Middle frontal gyrus (tissue), 1 donor: ENCODE measurements at regions not wholly inside any gene's neighbourhood (a gene's known extent, or its start where the extent isn't known, plus 50 kb on each side); places are given as distances from the start of the nearest gene placed in this dataset.
A peak's percentile ranks its signal among the peaks of the same experiment; 100 is the strongest.
"Not testable (repeated sequence)": the region's sequence is repeated elsewhere in the genome, so short reads cannot be mapped to it uniquely, and the experiment has no call there.

Experiments used
- DNase-seq: peaks from one replicate; pipeline ENCODE4 v3.0.0-alpha.2; 2015; ENCODE audit warnings: low spot score; ENCODE audit errors: extremely low spot score

DNA sequence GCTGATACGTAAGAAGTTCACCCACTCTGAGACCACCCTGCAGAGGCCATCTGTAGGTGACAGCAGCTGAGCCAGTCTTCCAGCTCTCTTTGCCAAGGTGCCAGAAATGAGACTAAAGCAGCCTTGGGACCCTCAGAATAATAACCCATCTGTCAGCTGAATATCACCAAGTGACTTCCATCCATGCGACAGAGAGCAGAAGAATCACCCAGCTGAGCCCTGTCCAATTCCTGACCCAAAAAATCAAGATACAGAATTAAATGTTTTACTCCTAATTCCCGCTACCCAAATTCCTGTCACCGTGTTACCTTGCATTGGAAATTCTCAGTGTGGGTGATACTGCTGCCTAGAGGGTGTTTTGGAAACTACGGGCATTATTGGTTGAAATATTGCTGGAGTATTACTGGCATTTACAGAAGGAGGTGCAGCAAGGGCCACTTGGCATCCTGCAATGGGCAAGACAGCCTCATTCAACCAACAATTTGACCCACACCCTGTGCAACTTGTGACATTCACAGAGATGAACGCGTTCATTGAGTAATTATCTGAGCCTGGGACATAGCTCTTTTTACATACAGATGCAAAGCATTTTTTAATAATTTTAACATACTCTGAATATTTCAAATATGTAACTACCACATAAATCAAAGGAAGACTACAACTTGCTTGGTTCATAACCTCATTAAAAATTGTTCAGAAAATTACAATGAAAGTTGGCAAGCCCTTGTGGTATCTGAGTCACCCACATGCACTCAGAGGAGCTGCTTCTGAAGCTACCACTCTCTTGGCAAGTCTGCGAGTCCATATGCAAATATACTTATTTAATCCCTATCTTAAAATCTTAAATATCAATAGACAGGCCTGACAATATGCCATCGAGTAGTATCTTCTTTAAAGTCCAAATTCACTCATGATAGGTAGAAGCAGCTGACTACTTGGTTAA lies 126.6 kb downstream of the C16orf95 start:
- DNase-seq, result no peak

DNA sequence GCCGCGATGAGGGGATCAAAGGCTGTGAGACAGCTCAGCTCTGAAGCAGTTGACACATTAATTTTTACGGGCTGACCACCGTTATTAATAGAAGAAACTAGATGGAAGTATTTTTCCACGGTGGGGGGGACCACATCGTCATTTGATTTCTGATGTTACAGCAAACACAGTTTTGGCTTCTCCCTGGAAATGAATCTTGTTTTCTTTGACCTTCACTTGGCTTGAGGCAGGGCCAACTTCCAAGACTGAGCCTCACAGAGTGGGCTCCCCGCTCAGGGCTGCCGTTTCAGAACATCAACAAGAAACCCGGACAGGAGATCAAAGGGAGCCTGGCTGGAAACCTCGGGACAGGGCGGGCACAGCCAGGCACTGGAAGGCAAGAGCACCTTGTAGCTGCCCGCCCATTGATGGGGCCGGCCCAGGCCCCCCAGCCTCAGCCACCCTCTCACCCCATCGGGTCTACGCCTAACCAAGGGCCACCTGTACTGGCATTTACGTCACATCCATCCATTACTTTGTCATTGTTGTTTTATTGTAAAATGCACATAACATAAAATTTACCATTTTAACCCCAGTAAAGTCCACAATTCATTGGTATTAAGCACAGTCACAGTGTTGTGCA lies 124.6 kb downstream of the C16orf95 start:
- DNase-seq, result no peak

DNA sequence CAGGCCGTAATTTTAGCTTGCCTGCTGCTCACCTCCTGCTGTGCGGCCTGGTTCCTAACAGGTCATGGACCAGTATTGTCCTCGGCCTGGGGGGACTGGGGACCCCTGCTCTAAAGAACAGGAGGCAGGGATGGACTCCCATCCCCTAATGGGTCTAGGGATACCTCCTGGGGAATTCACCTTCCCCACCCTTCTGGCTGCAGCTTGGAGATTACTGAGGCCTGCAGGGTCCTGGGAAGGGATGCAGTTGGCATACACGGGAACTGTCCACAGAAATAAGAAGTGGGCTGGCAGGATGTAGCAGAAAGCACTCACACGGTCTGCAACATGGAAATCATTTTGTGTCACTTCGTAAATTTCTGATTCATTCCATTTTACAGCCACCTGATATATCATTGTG lies 123.0 kb downstream of the C16orf95 start:
- DNase-seq, result no peak

DNA sequence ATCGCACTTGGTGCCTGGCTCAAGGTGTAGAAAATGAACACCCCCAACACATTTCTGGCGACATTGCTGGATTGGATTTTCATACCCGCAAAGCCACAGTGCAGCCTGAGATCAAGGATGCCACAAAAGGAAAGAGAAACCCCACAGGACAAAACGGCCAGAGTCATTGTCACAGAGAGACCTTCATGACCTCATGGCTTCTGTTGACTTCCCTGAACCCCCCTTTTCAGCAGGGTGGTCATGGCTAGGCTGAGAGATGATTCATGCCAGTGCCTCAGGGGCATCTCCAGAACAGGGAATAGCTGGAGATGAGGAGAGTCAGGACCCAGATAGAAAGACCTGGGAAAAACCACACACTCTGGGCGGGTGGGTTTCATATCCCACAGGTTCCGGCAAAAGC lies 122.0 kb downstream of the C16orf95 start:
- no peak for DNase-seq

DNA sequence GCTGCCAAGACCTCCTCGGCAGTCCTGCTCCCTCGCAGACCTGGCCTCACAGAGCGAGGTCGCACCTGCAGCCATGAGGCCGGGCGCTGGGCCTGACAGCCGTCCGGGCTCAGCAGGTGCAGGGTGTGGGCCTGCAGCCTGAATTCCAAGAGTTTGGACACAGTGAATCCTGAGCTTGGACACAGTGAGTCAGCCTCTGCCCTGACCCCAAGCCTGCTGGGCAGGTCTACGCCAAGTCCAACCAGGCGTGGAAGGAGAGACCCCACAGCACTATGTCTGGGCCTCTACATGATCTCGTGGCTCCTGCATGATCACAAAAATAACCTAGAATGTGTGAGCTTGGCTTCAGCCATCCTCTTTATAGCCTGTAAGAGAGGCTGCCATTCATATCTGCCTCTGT lies 121.0 kb downstream of the C16orf95 start:
- no peak for DNase-seq

DNA sequence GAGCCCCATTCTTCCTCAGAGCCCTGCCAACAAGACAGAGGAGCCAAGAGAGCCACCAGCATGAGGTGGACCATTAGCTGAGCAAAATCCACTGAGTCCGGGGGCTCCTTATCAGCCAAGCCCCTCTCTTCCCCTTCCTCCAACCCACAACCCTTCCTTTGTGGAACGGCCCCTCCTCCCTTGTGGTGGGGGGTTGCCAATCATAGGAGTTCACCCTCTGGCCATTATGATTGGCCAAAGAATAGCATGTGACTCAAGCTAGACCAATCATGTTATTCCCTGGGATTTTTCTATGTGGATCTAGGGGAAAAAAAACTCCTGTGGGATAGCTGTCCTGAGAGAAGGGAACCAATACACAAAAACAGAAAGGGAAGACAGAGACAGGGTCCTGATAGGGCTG lies 120.5 kb downstream of the C16orf95 start:
- no peak for DNase-seq

- no peak for DNase-seq
These were observed 118.8 kb downstream of the C16orf95 start for GRCh38 chr16:87198328-87198832.

DNA sequence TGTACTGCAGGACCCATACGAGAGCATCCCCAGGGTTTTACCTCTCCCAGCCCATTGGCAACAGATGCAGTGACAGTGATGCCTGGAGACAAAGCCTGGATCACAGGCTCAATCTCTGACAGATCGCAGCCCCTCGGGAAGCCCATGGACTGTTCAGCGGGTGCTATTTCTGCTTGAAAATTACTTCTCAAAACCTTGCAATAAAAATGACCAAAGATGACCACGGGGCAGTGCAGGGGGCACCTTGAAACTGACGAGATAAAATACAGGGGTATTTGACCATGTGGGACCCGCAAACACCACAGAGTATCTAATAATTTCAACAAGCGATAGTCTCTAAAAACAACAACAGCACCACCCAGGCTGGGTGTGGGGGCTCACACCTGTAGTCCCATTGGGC lies 118.3 kb downstream of the C16orf95 start:
- no peak for DNase-seq

GRCh38 chr16:87199379-87199778 lies 117.8 kb downstream of the C16orf95 start:
- no peak for DNase-seq

GRCh38 chr16:87199901-87200300 lies 117.3 kb downstream of the C16orf95 start:
- no peak for DNase-seq

GRCh38 chr16:87200637-87201036 lies 116.6 kb downstream of the C16orf95 start:
- no peak for DNase-seq

- peak; percentile 4 for DNase-seq
These were observed 116.1 kb downstream of the C16orf95 start for GRCh38 chr16:87201052-87201451.

GRCh38 chr16:87201790-87202189 lies 115.4 kb downstream of the C16orf95 start:
- DNase-seq, result no peak

- no peak for DNase-seq
These were observed 114.8 kb downstream of the C16orf95 start for GRCh38 chr16:87202346-87202745.

GRCh38 chr16:87203060-87203656 lies 114.0 kb downstream of the C16orf95 start:
- no peak for DNase-seq

- no peak for DNase-seq
These were observed 110.3 kb downstream of the C16orf95 start for GRCh38 chr16:87206646-87207451.

DNA sequence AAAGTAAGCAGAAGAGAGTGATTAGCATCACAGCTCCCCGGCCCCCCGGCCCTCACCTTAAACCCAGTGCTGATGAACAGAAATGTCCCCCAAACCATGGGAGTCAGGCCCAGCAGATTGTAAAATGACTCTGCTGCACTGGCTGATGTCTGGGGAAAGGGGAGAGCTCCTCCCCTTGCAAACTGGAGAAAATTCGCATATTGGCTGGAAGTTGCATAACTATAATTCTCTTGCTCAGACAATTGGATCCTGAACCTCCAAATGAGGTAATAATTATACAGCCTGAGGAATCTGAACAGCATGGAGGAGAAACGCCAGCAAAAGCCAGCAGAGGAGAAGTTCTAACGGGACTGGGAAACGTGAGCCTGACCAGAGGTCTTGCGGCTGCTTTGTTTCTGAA lies 109.7 kb downstream of the C16orf95 start:
- DNase-seq, result no peak

- no peak for DNase-seq
These were observed 109.2 kb downstream of the C16orf95 start for GRCh38 chr16:87207965-87208364.

GRCh38 chr16:87208968-87209367 lies 108.2 kb downstream of the C16orf95 start:
- DNase-seq, result not testable (repeated sequence)

DNA sequence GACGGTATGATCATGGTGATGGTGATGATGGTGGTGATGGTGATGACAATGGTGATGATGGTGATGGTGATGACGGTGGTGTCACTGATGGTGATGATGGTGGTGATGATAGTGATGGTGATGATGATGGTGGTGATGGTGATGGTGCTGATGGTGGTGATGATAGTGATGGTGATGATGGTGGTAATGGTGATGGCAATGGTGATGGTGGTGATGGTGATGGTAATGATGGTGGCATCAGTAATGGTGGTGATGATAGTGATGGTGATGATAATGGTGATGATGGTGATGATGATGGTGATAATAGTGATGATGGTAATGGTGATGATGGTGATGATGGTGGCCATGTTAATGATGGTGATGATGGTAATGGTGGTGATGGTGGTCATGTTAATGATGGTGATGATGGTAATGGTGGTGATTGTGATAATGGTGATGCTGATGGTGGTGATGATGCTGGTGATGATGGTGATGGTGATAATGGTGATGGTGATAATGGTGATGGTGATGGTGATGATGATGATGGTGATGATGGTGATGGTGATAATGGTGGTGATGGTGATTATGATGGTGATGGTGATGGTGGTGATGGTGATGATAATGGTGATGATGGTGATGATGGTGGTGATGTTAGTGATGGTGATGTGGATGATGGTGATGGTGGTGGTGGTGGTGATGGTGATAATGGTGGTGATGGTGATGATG lies 107.2 kb downstream of the C16orf95 start:
- no peak for DNase-seq

GRCh38 chr16:87210894-87211293 lies 106.3 kb downstream of the C16orf95 start:
- no peak for DNase-seq
